ENCODE measurements at regions not wholly inside any gene's neighbourhood (a gene's known extent, or its start where the extent isn't known, plus 50 kb on each side); places are given as distances from the start of the nearest gene placed in this dataset.
A peak's percentile ranks its signal among the peaks of the same experiment; 100 is the strongest.

GRCh38 chr15:35304389-35304788, 219.3 kb upstream of the NANOGP8 start:
- Histone ChIP-seq H3K9me3 (ENCODE audit: low read depth, low read length) (no peaks in the 10 kb centered on the region), H3K27me3 (ENCODE audit: insufficient read depth, low read length) (no peaks in the 10 kb centered on the region), H4K20me1 (ENCODE audit: insufficient read depth, low read length) (no peaks in the 10 kb centered on the region), H2AFZ (ENCODE audit: low read length) (no peak overlapping the region), H3K4me3 (ENCODE audit: insufficient read depth, low read length) (no peak overlapping the region), H3K27ac (ENCODE audit: low read depth, low read length) (no peak overlapping the region), H3K4me1 (ENCODE audit: insufficient read depth, low read length) (peaks cover 38% of the 10 kb centered on the region), H3K79me2 (ENCODE audit: insufficient read depth, low read length) (no peaks in the 10 kb centered on the region), H3K36me3 (ENCODE audit: insufficient read depth, low read length) (no peaks in the 10 kb centered on the region), H3K4me2 (ENCODE audit: insufficient read depth, low read length) (no peak overlapping the region)
- no peak for TF ChIP-seq CTCF (IDR thresholded peaks at IDR 0.05; ENCODE audit: extremely low read depth, low read depth, low read length)
- no peak for DNase-seq (ENCODE audit: insufficient read length, low spot score, missing footprints)

DNA sequence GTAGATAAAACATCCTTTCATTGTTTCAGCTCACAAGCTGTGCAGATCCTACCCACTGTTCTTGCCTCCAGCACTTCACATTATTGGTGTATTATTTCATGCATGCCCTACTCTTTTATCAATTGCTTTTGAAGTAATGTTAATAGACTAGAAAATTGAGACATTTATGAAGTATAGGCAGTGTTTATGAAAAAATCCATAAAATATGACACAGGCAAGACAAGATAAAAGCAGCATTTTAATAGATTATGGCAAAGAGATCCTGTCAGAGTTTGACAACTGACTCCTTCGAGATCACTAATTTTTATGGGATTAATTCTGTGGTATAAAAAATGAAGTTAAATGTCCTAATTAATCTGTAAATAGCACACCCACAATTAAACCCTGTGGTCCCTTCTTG, 217.2 kb upstream of the NANOGP8 start:
- Histone ChIP-seq H3K4me1 (ENCODE audit: insufficient read depth, low read length) (peaks cover 26% of the 10 kb centered on the region), H3K79me2 (ENCODE audit: insufficient read depth, low read length) (no peaks in the 10 kb centered on the region), H3K9me3 (ENCODE audit: low read depth, low read length) (no peaks in the 10 kb centered on the region), H4K20me1 (ENCODE audit: insufficient read depth, low read length) (no peaks in the 10 kb centered on the region), H3K27ac (ENCODE audit: low read depth, low read length) (no peak overlapping the region), H3K36me3 (ENCODE audit: insufficient read depth, low read length) (no peaks in the 10 kb centered on the region), H3K4me3 (ENCODE audit: insufficient read depth, low read length) (no peak overlapping the region), H3K4me2 (ENCODE audit: insufficient read depth, low read length) (no peak overlapping the region), H3K27me3 (ENCODE audit: insufficient read depth, low read length) (no peaks in the 10 kb centered on the region), H2AFZ (ENCODE audit: low read length) (no peak overlapping the region)
- TF ChIP-seq CTCF (IDR thresholded peaks at IDR 0.05; ENCODE audit: extremely low read depth, low read depth, low read length) = no peak
- no peak for DNase-seq (ENCODE audit: insufficient read length, low spot score, missing footprints)

GRCh38 chr15:35301088-35301487, 216.0 kb upstream of the NANOGP8 start:
- Histone ChIP-seq H3K4me1 (ENCODE audit: insufficient read depth, low read length) (peaks cover 13% of the 10 kb centered on the region), H3K4me2 (ENCODE audit: insufficient read depth, low read length) (no peak overlapping the region), H3K9me3 (ENCODE audit: low read depth, low read length) (no peaks in the 10 kb centered on the region), H3K79me2 (ENCODE audit: insufficient read depth, low read length) (no peaks in the 10 kb centered on the region), H4K20me1 (ENCODE audit: insufficient read depth, low read length) (no peaks in the 10 kb centered on the region), H2AFZ (ENCODE audit: low read length) (no peak overlapping the region), H3K27ac (ENCODE audit: low read depth, low read length) (no peak overlapping the region), H3K36me3 (ENCODE audit: insufficient read depth, low read length) (no peaks in the 10 kb centered on the region), H3K27me3 (ENCODE audit: insufficient read depth, low read length) (no peaks in the 10 kb centered on the region), H3K4me3 (ENCODE audit: insufficient read depth, low read length) (no peak overlapping the region)
- no peak for TF ChIP-seq CTCF (IDR thresholded peaks at IDR 0.05; ENCODE audit: extremely low read depth, low read depth, low read length)
- no peak for DNase-seq (ENCODE audit: insufficient read length, low spot score, missing footprints)

DNA sequence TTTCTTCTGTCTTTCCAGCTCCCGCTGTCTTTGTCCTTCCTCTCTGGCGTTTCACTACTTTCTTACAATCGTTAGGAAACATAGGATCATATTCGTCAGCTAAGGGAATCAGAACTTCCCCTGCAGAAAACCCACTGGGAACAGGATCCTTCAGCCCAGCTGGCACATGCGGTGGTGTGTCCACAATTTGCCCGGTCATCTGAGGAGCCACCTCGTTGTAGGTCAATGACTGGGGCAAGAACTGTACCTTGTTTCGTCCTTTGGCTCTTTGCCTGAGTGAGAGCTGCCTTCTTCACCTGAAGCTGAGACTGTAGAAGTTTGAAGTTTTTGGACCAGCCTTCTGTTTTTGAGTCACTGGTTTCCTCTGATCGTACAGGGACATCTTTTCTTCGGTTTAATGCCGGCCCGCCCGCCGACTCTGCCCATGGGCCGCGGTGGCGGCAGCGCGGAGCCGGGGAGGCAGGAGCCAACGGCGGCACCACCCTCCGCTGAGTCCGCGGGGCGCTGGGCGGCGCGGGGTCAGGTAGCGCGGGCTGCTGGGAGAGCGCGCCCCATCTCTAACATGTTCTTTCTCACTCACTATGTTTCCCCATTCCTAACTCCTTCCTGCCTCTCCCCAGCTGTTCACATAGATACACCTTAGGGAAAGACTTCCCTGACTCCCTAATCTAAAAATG, 214.1 kb upstream of the NANOGP8 start:
- peak; percentile 52 for DNase-seq (ENCODE audit: insufficient read length, low spot score, missing footprints)
- H3K27ac ChIP-seq (ENCODE audit: low read depth, low read length) = no peak overlapping the region
- TF ChIP-seq CTCF (IDR thresholded peaks at IDR 0.05; ENCODE audit: extremely low read depth, low read depth, low read length) = no peak
- H3K36me3 ChIP-seq (ENCODE audit: insufficient read depth, low read length) = no peaks in the 10 kb centered on the region
- H3K9me3 ChIP-seq (ENCODE audit: low read depth, low read length) = no peaks in the 10 kb centered on the region
- no peak overlapping the region for H3K4me3 ChIP-seq (ENCODE audit: insufficient read depth, low read length)
- H3K4me2 ChIP-seq (ENCODE audit: insufficient read depth, low read length) = no peak overlapping the region
- H3K4me1 ChIP-seq (ENCODE audit: insufficient read depth, low read length) = no peaks in the 10 kb centered on the region
- H2AFZ ChIP-seq (ENCODE audit: low read length) = no peak overlapping the region
- H3K27me3 ChIP-seq (ENCODE audit: insufficient read depth, low read length) = no peaks in the 10 kb centered on the region
- H4K20me1 ChIP-seq (ENCODE audit: insufficient read depth, low read length) = no peaks in the 10 kb centered on the region
- no peaks in the 10 kb centered on the region for H3K79me2 ChIP-seq (ENCODE audit: insufficient read depth, low read length)

All from osteoblast (primary cell).